ENCODE measurements at regions not wholly inside any gene's neighbourhood (a gene's known extent, or its start where the extent isn't known, plus 50 kb on each side); places are given as distances from the start of the nearest gene placed in this dataset.

DNA sequence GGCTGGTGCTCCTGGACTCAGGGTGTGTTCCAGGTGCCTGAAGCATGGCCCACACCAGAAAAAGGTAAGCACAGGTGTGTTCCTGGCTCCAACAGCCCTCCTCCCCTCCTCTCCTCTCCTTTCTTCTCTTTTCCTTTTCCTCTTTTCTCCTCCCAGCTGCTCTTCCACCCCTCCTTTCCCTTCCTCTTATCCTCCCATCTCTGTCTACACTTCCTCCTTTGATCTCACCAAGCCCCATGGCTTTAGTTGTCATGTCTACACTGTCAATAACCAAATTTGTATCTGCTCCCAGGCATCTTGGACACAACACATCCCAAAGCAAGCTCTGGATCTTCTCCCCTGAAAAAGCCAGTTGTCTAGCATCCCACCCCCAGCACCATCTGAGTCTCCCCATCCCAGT lies 56.7 kb upstream of the LAPTM5 start:
- no peak for TF ChIP-seq CTCF (IDR thresholded peaks at IDR 0.05; ENCODE audit: low read depth, low read length)
- H3K4me3 ChIP-seq (ENCODE audit: low read depth, low read length) = no peak overlapping the region
- in situ Hi-C loops (cut with HindIII; ENCODE audit: low sequenced_read_pairs) = no loop called here
- DNase-seq (ENCODE audit: low read depth, low spot score) = no peak

DNA sequence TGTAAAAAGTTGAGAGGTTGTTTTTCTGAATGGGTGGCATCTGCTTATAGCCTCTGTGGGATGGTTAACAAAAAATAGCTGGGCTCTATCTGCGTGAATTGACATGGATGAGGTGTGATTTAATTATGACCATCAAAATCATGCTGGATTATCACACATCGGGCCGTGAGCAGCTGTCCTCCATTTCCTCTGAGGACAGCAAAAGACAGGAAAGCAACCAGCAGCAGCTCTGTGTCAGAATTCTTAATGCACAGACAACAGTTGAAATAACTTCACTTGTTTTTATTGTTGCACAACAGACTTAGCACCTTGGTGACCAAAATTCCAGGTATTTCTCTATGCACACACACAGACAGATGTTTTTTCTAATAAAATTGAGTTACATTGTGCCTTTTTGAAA lies 54.5 kb upstream of the LAPTM5 start:
- no peak for DNase-seq (ENCODE audit: low read depth, low spot score)
- no peak for TF ChIP-seq CTCF (IDR thresholded peaks at IDR 0.05; ENCODE audit: low read depth, low read length)
- in situ Hi-C loops (cut with HindIII; ENCODE audit: low sequenced_read_pairs) = no loop called here
- no peak overlapping the region for H3K4me3 ChIP-seq (ENCODE audit: low read depth, low read length)

DNA sequence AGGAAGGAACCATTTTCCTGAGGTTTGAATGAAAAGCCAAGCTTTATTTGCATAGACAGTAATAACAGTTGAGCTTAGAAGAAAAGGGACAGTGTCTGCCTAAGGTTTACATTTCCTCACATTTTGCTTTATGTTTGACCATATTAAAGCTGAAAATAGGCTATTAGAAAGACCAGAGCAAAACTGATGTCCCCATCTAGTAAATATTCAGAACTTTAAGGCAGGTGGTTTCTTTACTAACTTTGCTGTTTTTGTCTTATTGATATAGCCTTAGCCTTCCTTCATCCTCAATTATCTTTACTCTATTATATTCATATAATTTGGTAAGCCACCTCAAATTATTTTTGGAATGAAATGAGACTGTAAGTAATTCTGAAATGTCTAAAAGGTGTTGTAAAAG lies 53.6 kb upstream of the LAPTM5 start:
- no peak overlapping the region for H3K4me3 ChIP-seq (ENCODE audit: low read depth, low read length)
- TF ChIP-seq CTCF (IDR thresholded peaks at IDR 0.05; ENCODE audit: low read depth, low read length) = no peak
- in situ Hi-C loops (cut with HindIII; ENCODE audit: low sequenced_read_pairs) = no loop called here
- DNase-seq (ENCODE audit: low read depth, low spot score) = no peak

- in situ Hi-C loops (cut with HindIII; ENCODE audit: low sequenced_read_pairs) = no loop called here
- H3K4me3 ChIP-seq (ENCODE audit: low read depth, low read length) = no peak overlapping the region
- no peak for TF ChIP-seq CTCF (IDR thresholded peaks at IDR 0.05; ENCODE audit: low read depth, low read length)
- no peak for DNase-seq (ENCODE audit: low read depth, low spot score)
Observed at GRCh38 chr1:30810416-30811080, 53.0 kb upstream of the LAPTM5 start.

DNA sequence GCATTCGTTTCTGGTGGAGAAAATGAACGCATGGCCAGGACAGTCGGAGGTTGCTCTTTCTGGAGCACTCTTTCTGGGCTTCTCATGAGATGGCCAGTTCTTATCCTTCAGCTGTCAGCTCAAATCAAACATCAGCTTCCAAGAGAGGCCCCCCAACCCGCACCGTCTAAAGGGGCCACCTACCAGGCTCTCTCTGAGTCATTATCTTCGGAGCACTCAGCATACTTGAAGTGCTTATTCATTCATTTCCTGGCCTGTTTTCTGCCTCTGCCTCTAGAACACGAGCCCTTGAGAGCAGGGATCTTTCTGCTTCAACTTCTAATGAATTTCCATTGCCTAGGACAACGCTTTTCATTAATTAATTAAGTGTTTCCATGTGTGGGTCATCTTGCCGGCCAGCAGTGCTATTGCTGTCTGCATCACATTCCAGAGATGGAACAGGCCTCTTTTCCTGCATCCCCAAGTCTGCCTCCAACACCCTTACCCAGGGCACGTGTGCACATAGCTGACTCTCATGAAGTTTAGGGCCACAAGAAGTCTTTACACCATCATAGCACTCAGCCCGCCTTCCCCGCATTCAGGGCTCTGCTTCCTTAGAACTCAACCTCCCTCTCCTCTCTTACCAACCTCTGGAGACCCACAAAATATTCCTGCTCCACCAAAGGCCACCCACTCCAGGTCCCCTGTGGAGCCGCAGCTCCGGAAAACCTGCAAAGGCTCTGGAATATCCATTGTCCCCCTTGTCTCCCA lies 52.1 kb upstream of the LAPTM5 start:
- no peak overlapping the region for H3K4me3 ChIP-seq (ENCODE audit: low read depth, low read length)
- in situ Hi-C loops (cut with HindIII; ENCODE audit: low sequenced_read_pairs) = no loop called here
- TF ChIP-seq CTCF (IDR thresholded peaks at IDR 0.05; ENCODE audit: low read depth, low read length) = no peak
- peak; percentile 85 for DNase-seq (ENCODE audit: low read depth, low spot score)

DNA sequence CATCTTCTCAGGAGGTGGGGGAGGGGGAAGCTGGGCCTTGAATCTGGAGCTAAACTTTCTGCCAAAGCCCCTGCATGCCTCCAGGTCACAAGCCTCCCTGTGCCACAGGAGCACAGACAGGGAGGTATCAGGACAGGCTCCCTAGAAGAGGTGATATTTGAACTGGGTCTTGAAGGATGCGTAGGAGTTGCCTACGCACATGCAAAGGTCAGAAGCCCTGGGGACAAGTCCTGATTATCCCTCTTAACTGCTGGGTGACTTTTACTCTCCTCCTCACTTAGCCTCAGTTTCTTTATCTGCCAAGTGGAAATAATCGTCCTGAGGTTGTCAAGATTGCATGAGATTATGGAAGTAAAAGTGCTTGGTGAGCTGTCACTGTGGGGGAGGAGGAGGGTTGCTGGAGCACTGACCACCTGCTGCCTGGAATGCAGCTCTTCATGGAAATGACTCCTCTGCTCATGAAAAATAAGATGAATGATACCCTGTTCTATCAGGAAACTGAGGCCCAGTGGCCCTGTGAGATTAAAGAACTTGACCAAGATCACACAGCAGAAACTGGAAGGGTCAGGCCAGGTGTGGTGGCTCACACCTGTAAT lies 50.6 kb upstream of the LAPTM5 start:
- in situ Hi-C loops (cut with HindIII; ENCODE audit: low sequenced_read_pairs) = no loop called here
- TF ChIP-seq CTCF (IDR thresholded peaks at IDR 0.05; ENCODE audit: low read depth, low read length) = no peak
- no peak for DNase-seq (ENCODE audit: low read depth, low spot score)
- H3K4me3 ChIP-seq (ENCODE audit: low read depth, low read length) = no peak overlapping the region
